ENCODE measurements at regions not wholly inside any gene's neighbourhood (a gene's known extent, or its start where the extent isn't known, plus 50 kb on each side); places are given as distances from the start of the nearest gene placed in this dataset.

DNA sequence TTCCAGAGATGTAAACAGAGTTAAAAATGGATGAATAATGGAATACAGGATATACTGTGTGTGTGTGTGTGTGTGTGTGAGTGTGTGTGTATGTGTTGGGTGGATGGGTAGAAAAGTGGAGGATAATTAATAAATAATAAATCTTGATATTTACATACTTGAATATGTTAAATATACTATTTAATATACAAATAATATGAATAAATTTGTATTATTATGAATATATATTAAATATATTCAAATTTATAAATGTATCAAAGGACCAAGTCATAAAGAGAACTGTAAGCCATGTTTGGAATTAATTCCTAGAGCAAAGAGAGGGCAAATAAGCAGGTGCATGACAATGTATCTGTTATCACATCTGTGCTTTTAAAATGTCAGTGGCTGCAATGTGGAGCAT, 225.3 kb downstream of the ALG10B start (continued):
- TF ChIP-seq, protein P1, sequence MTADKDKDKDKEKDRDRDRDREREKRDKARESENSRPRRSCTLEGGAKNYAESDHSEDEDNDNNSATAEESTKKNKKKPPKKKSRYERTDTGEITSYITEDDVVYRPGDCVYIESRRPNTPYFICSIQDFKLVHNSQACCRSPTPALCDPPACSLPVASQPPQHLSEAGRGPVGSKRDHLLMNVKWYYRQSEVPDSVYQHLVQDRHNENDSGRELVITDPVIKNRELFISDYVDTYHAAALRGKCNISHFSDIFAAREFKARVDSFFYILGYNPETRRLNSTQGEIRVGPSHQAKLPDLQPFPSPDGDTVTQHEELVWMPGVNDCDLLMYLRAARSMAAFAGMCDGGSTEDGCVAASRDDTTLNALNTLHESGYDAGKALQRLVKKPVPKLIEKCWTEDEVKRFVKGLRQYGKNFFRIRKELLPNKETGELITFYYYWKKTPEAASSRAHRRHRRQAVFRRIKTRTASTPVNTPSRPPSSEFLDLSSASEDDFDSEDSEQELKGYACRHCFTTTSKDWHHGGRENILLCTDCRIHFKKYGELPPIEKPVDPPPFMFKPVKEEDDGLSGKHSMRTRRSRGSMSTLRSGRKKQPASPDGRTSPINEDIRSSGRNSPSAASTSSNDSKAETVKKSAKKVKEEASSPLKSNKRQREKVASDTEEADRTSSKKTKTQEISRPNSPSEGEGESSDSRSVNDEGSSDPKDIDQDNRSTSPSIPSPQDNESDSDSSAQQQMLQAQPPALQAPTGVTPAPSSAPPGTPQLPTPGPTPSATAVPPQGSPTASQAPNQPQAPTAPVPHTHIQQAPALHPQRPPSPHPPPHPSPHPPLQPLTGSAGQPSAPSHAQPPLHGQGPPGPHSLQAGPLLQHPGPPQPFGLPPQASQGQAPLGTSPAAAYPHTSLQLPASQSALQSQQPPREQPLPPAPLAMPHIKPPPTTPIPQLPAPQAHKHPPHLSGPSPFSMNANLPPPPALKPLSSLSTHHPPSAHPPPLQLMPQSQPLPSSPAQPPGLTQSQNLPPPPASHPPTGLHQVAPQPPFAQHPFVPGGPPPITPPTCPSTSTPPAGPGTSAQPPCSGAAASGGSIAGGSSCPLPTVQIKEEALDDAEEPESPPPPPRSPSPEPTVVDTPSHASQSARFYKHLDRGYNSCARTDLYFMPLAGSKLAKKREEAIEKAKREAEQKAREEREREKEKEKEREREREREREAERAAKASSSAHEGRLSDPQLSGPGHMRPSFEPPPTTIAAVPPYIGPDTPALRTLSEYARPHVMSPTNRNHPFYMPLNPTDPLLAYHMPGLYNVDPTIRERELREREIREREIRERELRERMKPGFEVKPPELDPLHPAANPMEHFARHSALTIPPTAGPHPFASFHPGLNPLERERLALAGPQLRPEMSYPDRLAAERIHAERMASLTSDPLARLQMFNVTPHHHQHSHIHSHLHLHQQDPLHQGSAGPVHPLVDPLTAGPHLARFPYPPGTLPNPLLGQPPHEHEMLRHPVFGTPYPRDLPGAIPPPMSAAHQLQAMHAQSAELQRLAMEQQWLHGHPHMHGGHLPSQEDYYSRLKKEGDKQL (CRISPR knock-in tag; IDR thresholded peaks at IDR 0.05; ENCODE audit: borderline replicate concordance) = no peak
- TF ChIP-seq GATA2 (CRISPR knock-in tag; IDR thresholded peaks at IDR 0.05) = no peak
- TF ChIP-seq KDM5B (IDR thresholded peaks at IDR 0.05; ENCODE audit: insufficient replicate concordance, low read depth, low read length) = no peak
- TF ChIP-seq TAF7 (tag; IDR thresholded peaks at IDR 0.05) = no peak

DNA sequence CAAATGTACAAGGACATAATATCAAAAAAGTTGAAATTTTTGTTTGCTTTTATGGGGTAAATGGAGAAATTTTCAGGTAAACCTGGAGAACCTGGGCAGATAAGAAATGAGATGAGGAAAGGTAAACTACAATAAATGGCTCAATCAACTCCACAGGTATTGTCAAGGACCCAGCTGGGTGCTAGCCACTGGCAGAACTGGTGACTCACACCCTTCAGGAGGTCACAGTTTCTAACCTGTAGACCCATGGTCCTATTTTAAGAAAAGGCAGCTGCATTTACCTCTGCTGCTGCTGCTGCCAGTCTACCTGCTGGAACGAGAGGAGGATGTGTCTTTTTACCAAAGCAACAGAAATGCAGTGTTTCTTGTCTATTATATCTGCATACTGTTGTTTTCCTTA, 226.6 kb downstream of the ALG10B start:
- Histone ChIP-seq H3K4me2 (ENCODE audit: insufficient read depth, low read length) (no peak overlapping the region), H2AFZ (ENCODE audit: low read depth, low read length) (no peak overlapping the region), H3K9me3 (replicated peaks; ENCODE audit: control insufficient read depth, insufficient read depth, low read depth, low read length) (no peaks in the 10 kb centered on the region), H3K9ac (ENCODE audit: insufficient read depth in 1 of 2, low read depth in 2 of 2, low read length in 2 of 2) (no peak overlapping the region), H3K9me1 (ENCODE audit: control insufficient read depth, insufficient read depth, low read length) (no peaks in the 10 kb centered on the region), H4K20me1 (replicated peaks; ENCODE audit: control insufficient read depth, insufficient read depth, low read length) (no peaks in the 10 kb centered on the region), H3K79me2 (ENCODE audit: control insufficient read depth, insufficient read depth, low read length) (no peaks in the 10 kb centered on the region), H3K4me1 (replicated peaks in 1 of 2; ENCODE audit: control insufficient read depth in 2 of 2, insufficient read depth in 2 of 2, low read length in 2 of 2) (no peaks in the 10 kb centered on the region), H3K4me3 (no peak overlapping the region), H3K36me3 (ENCODE audit: control insufficient read depth, insufficient read depth, low read length) (no peaks in the 10 kb centered on the region), H3K27ac (ENCODE audit: extremely low read depth, low read depth, low read length) (no peak overlapping the region), H3K27me3 (ENCODE audit: control insufficient read depth in 2 of 2, insufficient read depth in 2 of 2, low read length in 2 of 2) (no peaks in the 10 kb centered on the region)
- in situ Hi-C loops (cut with MboI) = no loop called here
- intact Hi-C loops (cut with micrococcal nuclease) = no loop called here
- no peak for DNase-seq (ENCODE audit: extremely low read depth in 1 of 4, low spot score in 3 of 4)
- 0% methylated on average over 1 of the region's 1 CpG for WGBS (ENCODE audit: insufficient coverage, low coverage, missing lambda C conversion rate)
- BruUV-seq (replicated peaks) = no TSS peak
- FAIRE-seq = no peak
- ATAC-seq = no peak
- ChIA-PET CTCF (ENCODE audit: low intra/inter-chr PET ratio) (no interaction called here), POLR2A (no interaction called here)
- TF ChIP-seq NR3C1 (CRISPR knock-in tag; IDR thresholded peaks at IDR 0.05) (no peak), ZNF212 (CRISPR knock-in tag; IDR thresholded peaks at IDR 0.05) (no peak), SMAD2 (IDR thresholded peaks at IDR 0.05; ENCODE audit: low read depth, low read length) (no peak), ZNF431 (CRISPR knock-in tag; IDR thresholded peaks at IDR 0.05) (no peak), SMARCA5 (IDR thresholded peaks at IDR 0.05) (no peak), PRPF4 (IDR thresholded peaks at IDR 0.05; ENCODE audit: insufficient read depth, low read depth, low read length, poor library complexity, severe bottlenecking) (no peak), SUPT5H (IDR thresholded peaks at IDR 0.05) (no peak), ZNF197 (CRISPR knock-in tag; IDR thresholded peaks at IDR 0.05; ENCODE audit: low read depth) (no peak), PYGO2 (tag; IDR thresholded peaks at IDR 0.05) (no peak)
- TF ChIP-seq, protein P2, sequence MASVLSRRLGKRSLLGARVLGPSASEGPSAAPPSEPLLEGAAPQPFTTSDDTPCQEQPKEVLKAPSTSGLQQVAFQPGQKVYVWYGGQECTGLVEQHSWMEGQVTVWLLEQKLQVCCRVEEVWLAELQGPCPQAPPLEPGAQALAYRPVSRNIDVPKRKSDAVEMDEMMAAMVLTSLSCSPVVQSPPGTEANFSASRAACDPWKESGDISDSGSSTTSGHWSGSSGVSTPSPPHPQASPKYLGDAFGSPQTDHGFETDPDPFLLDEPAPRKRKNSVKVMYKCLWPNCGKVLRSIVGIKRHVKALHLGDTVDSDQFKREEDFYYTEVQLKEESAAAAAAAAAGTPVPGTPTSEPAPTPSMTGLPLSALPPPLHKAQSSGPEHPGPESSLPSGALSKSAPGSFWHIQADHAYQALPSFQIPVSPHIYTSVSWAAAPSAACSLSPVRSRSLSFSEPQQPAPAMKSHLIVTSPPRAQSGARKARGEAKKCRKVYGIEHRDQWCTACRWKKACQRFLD (CRISPR knock-in tag; IDR thresholded peaks at IDR 0.05) = no peak
- TF ChIP-seq, protein P3, sequence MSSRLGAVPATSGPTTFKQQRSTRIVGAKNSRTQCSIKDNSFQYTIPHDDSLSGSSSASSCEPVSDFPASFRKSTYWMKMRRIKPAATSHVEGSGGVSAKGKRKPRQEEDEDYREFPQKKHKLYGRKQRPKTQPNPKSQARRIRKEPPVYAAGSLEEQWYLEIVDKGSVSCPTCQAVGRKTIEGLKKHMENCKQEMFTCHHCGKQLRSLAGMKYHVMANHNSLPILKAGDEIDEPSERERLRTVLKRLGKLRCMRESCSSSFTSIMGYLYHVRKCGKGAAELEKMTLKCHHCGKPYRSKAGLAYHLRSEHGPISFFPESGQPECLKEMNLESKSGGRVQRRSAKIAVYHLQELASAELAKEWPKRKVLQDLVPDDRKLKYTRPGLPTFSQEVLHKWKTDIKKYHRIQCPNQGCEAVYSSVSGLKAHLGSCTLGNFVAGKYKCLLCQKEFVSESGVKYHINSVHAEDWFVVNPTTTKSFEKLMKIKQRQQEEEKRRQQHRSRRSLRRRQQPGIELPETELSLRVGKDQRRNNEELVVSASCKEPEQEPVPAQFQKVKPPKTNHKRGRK (tag; IDR thresholded peaks at IDR 0.05) = no peak
